OCI-LY3 (cell line): ENCODE measurements at regions not wholly inside any gene's neighbourhood (a gene's known extent, or its start where the extent isn't known, plus 50 kb on each side); places are given as distances from the start of the nearest gene placed in this dataset.

Source experiments
- CTCF ChIP-seq: fragments of 200-600, 300-600 bp; sonication (generic); IDR thresholded peaks from 2 replicates; pipeline ENCODE4 v1.5.1; 2014; ENCODE audit warnings: antibody characterized with exemption, low read length, low read depth
- EZH2phosphoT487 ChIP-seq: fragments of 200-600 bp; shearing (Covaris generic); IDR thresholded peaks from 2 replicates; pipeline ENCODE4 v1.6.1; 2018; ENCODE audit warnings: antibody characterized with exemption, mixed run types, low read depth

GRCh38 chr4:104025251-104025650 is 305.5 kb upstream of the TACR3 start:
- no peak for TF ChIP-seq CTCF
- TF ChIP-seq EZH2phosphoT487, result no peak
